Spinal cord (tissue), 9 donors: ENCODE measurements at regions not wholly inside any gene's neighbourhood (a gene's known extent, or its start where the extent isn't known, plus 50 kb on each side); places are given as distances from the start of the nearest gene placed in this dataset.
"Not testable (repeated sequence)": the region's sequence is repeated elsewhere in the genome, so short reads cannot be mapped to it uniquely, and the experiment has no call there.

ENCODE experiments used
- DNase-seq, 6 donors: peaks; one replicate each; pipeline versions ENCODE4 v3.0.0 to v3.0.0-alpha.2; 2013 to 2015; ENCODE audit warnings: low spot score in 6 of 6, low read depth in 4 of 6
- H3K27ac ChIP-seq: one replicate; pipeline ENCODE4 v1.5.1; 2013; ENCODE audit warnings: low read depth, low read length, control low read depth
- H3K27me3 ChIP-seq: one replicate; pipeline ENCODE4 v1.6.1; 2013; ENCODE audit warnings: low read length; ENCODE audit not compliant: control insufficient read depth, insufficient read depth
- H3K36me3 ChIP-seq: one replicate; pipeline ENCODE4 v1.6.1; 2013; ENCODE audit warnings: low read length; ENCODE audit not compliant: control insufficient read depth, insufficient read depth
- H3K4me1 ChIP-seq: one replicate; pipeline ENCODE4 v1.6.1; 2013; ENCODE audit warnings: low read length; ENCODE audit not compliant: control insufficient read depth, insufficient read depth
- H3K4me3 ChIP-seq: one replicate; pipeline ENCODE4 v1.5.1; 2013; ENCODE audit warnings: low read depth, low read length, control low read depth
- H3K9me3 ChIP-seq: one replicate; pipeline ENCODE4 v1.6.1; 2013; ENCODE audit warnings: low read length; ENCODE audit not compliant: control insufficient read depth, insufficient read depth
- WGBS: methylation state at CpG from one replicate; pipeline ENCODE4 v1.1.5; 2013; ENCODE audit warnings: missing lambda C conversion rate; ENCODE audit not compliant: insufficient coverage; 5-methylcytosine and 5-hydroxymethylcytosine counted together
- donor health status: healthy.

GRCh38 chr5:52107210-52107905 is 680.4 kb upstream of the ITGA1 start:
- 83% methylated on average over 2 of the region's 4 CpGs for WGBS
- Histone ChIP-seq H3K4me3 (no peak overlapping the region), H3K9me3 (no peaks in the 10 kb centered on the region), H3K27me3 (no peaks in the 10 kb centered on the region), H3K4me1 (no peaks in the 10 kb centered on the region), H3K36me3 (no peaks in the 10 kb centered on the region), H3K27ac (no peak overlapping the region)
- DNase-seq: no peak

- Histone ChIP-seq H3K4me1 (no peaks in the 10 kb centered on the region), H3K36me3 (no peaks in the 10 kb centered on the region), H3K27me3 (no peaks in the 10 kb centered on the region), H3K4me3 (no peak overlapping the region), H3K27ac (no peak overlapping the region), H3K9me3 (no peaks in the 10 kb centered on the region)
- no peak for DNase-seq
- WGBS: 40% methylated on average over 1 of the region's 1 CpG
Measured at GRCh38 chr5:52119768-52120167, 667.9 kb upstream of the ITGA1 start.

GRCh38 chr5:52132053-52132452 is 655.7 kb upstream of the ITGA1 start:
- H3K4me3 ChIP-seq: no peak overlapping the region

GRCh38 chr5:52134013-52134650 is 653.6 kb upstream of the ITGA1 start:
- no peaks in the 10 kb centered on the region for H3K4me1 ChIP-seq
- DNase-seq: peak in 3 of 6 donors; percentile 2 to 87 (median 4)
- H3K4me3 ChIP-seq: no peak overlapping the region
- WGBS: no CpG with 5 or more reads among the region's 3 CpGs
- H3K36me3 ChIP-seq: no peaks in the 10 kb centered on the region
- no peaks in the 10 kb centered on the region for H3K9me3 ChIP-seq
- no peaks in the 10 kb centered on the region for H3K27me3 ChIP-seq
- no peak overlapping the region for H3K27ac ChIP-seq

More at GRCh38 chr5:52132053-52132452, 655.7 kb upstream of the ITGA1 start:
- Histone ChIP-seq H3K36me3 (no peaks in the 10 kb centered on the region), H3K4me1 (no peaks in the 10 kb centered on the region), H3K9me3 (no peaks in the 10 kb centered on the region), H3K27me3 (no peaks in the 10 kb centered on the region), H3K27ac (no peak overlapping the region)
- no CpG with 5 or more reads among the region's 3 CpGs for WGBS
- DNase-seq: no peak

GRCh38 chr5:52139888-52140615 is 647.7 kb upstream of the ITGA1 start:
- no CpG with 5 or more reads among the region's 3 CpGs for WGBS
- peak in 2 of 6 donors; percentile 39 to 71 for DNase-seq

GRCh38 chr5:52148679-52149078 is 639.0 kb upstream of the ITGA1 start:
- Histone ChIP-seq H3K4me1 (no peaks in the 10 kb centered on the region), H3K36me3 (no peaks in the 10 kb centered on the region), H3K27me3 (no peaks in the 10 kb centered on the region), H3K27ac (no peak overlapping the region), H3K9me3 (no peaks in the 10 kb centered on the region), H3K4me3 (no peak overlapping the region)
- DNase-seq: no peak

More at GRCh38 chr5:52139888-52140615, 647.7 kb upstream of the ITGA1 start:
- Histone ChIP-seq H3K4me3 (no peak overlapping the region), H3K27ac (no peak overlapping the region), H3K36me3 (no peaks in the 10 kb centered on the region), H3K9me3 (no peaks in the 10 kb centered on the region), H3K27me3 (no peaks in the 10 kb centered on the region), H3K4me1 (no peaks in the 10 kb centered on the region)

- H3K4me3 ChIP-seq: no peak overlapping the region
- H3K4me1 ChIP-seq: no peaks in the 10 kb centered on the region
- DNase-seq: no peak
- no peaks in the 10 kb centered on the region for H3K9me3 ChIP-seq
- H3K27me3 ChIP-seq: no peaks in the 10 kb centered on the region
- WGBS: no CpG with 5 or more reads among the region's 1 CpG
- no peak overlapping the region for H3K27ac ChIP-seq
- H3K36me3 ChIP-seq: no peaks in the 10 kb centered on the region
Measured at GRCh38 chr5:52150501-52150900, 637.2 kb upstream of the ITGA1 start.

- not testable (repeated sequence) for H3K4me3 ChIP-seq, H3K27ac ChIP-seq, H3K36me3 ChIP-seq, H3K4me1 ChIP-seq, DNase-seq, H3K9me3 ChIP-seq, H3K27me3 ChIP-seq
- no CpG with 5 or more reads among the region's 2 CpGs for WGBS
Measured at GRCh38 chr5:52156809-52157208, 630.9 kb upstream of the ITGA1 start.

GRCh38 chr5:52165806-52166205 is 621.9 kb upstream of the ITGA1 start:
- DNase-seq, H3K27me3 ChIP-seq, H3K4me3 ChIP-seq, H3K9me3 ChIP-seq, H3K4me1 ChIP-seq, H3K27ac ChIP-seq, H3K36me3 ChIP-seq: not testable (repeated sequence)
- WGBS: 89% methylated on average over 3 of the region's 3 CpGs
